ENCODE measurements at regions not wholly inside any gene's neighbourhood (a gene's known extent, or its start where the extent isn't known, plus 50 kb on each side); places are given as distances from the start of the nearest gene placed in this dataset.
A peak's percentile ranks its signal among the peaks of the same experiment; 100 is the strongest.

GRCh38 chr20:57779401-57780003 lies 69.7 kb upstream of the PMEPA1 start:
- Mint-ChIP-seq H3K27me3 (ENCODE audit: insufficient read depth) (peaks cover 4% of the 10 kb centered on the region), H3K4me1 (peaks cover 33% of the 10 kb centered on the region), H3K36me3 (ENCODE audit: low read depth) (no peaks in the 10 kb centered on the region), H3K4me3 (no peak overlapping the region), H3K9me3 (no peaks in the 10 kb centered on the region), H3K27ac (peak overlapping the region; percentile 73)
- Histone ChIP-seq H3K36me3 (ENCODE audit: control insufficient read depth, insufficient read depth, low read length) (no peaks in the 10 kb centered on the region), H3K4me1 (ENCODE audit: control insufficient read depth, insufficient read depth, low read length) (peaks cover 17% of the 10 kb centered on the region), H3K27ac (ENCODE audit: low read depth, low read length) (no peak overlapping the region), H3K9ac (ENCODE audit: extremely low read depth, low read length, poor library complexity, severe bottlenecking) (no peak overlapping the region), H3K9me3 (ENCODE audit: control insufficient read depth, low read length) (no peaks in the 10 kb centered on the region), H3K27me3 (ENCODE audit: control insufficient read depth, insufficient read depth, low read length, poor library complexity, severe bottlenecking) (no peaks in the 10 kb centered on the region), H3K4me3 (ENCODE audit: low read length) (no peak overlapping the region)
- no peak for TF ChIP-seq CTCF (conservative IDR thresholded peaks at IDR 0.05)
- WGBS, 2 experiments (ENCODE audit: insufficient coverage in 1 of 2, insufficient read length in 1 of 2), result 79 to 87% methylated on average over 7 to 9 of the region's 9 CpGs
- DNase-seq, result peak; percentile 86

GRCh38 chr20:57777911-57778310 lies 68.1 kb upstream of the PMEPA1 start:
- Histone ChIP-seq H3K4me3 (ENCODE audit: low read length) (no peak overlapping the region), H3K4me1 (ENCODE audit: control insufficient read depth, insufficient read depth, low read length) (peaks cover 17% of the 10 kb centered on the region), H3K9ac (ENCODE audit: extremely low read depth, low read length, poor library complexity, severe bottlenecking) (no peak overlapping the region), H3K27me3 (ENCODE audit: control insufficient read depth, insufficient read depth, low read length, poor library complexity, severe bottlenecking) (no peaks in the 10 kb centered on the region), H3K36me3 (ENCODE audit: control insufficient read depth, insufficient read depth, low read length) (no peaks in the 10 kb centered on the region), H3K9me3 (ENCODE audit: control insufficient read depth, low read length) (no peaks in the 10 kb centered on the region), H3K27ac (ENCODE audit: low read depth, low read length) (no peak overlapping the region)
- TF ChIP-seq CTCF (conservative IDR thresholded peaks at IDR 0.05), result no peak
- WGBS, 2 experiments (ENCODE audit: insufficient coverage in 1 of 2, insufficient read length in 1 of 2), result 96 to 100% methylated on average over 1 to 2 of the region's 2 CpGs
- H3K4me1 Mint-ChIP-seq, result peaks cover 30% of the 10 kb centered on the region
- H3K4me3 Mint-ChIP-seq, result no peak overlapping the region
- no peaks in the 10 kb centered on the region for H3K36me3 Mint-ChIP-seq (ENCODE audit: low read depth)
- no peak overlapping the region for H3K27ac Mint-ChIP-seq
- H3K27me3 Mint-ChIP-seq (ENCODE audit: insufficient read depth), result peaks cover 6% of the 10 kb centered on the region
- no peak for DNase-seq
- H3K9me3 Mint-ChIP-seq, result no peaks in the 10 kb centered on the region

GRCh38 chr20:57774951-57775350 lies 65.1 kb upstream of the PMEPA1 start:
- no peak for TF ChIP-seq CTCF (conservative IDR thresholded peaks at IDR 0.05)
- H3K27ac Mint-ChIP-seq, result no peak overlapping the region
- WGBS, 2 experiments (ENCODE audit: insufficient coverage in 1 of 2, insufficient read length in 1 of 2), result 82 to 94% methylated on average over 3 to 5 of the region's 5 CpGs

More at GRCh38 chr20:57774951-57775350, 65.1 kb upstream of the PMEPA1 start:
- no peak overlapping the region for H3K9ac ChIP-seq (ENCODE audit: extremely low read depth, low read length, poor library complexity, severe bottlenecking)
- peaks cover 10% of the 10 kb centered on the region for H3K4me1 ChIP-seq (ENCODE audit: control insufficient read depth, insufficient read depth, low read length)
- DNase-seq, result peak; percentile 33
- no peaks in the 10 kb centered on the region for H3K36me3 ChIP-seq (ENCODE audit: control insufficient read depth, insufficient read depth, low read length)
- no peak overlapping the region for H3K27ac ChIP-seq (ENCODE audit: low read depth, low read length)
- Mint-ChIP-seq H3K9me3 (no peaks in the 10 kb centered on the region), H3K36me3 (ENCODE audit: low read depth) (no peaks in the 10 kb centered on the region), H3K4me1 (peaks cover 23% of the 10 kb centered on the region), H3K27me3 (ENCODE audit: insufficient read depth) (peaks cover 15% of the 10 kb centered on the region), H3K4me3 (no peak overlapping the region)
- no peaks in the 10 kb centered on the region for H3K9me3 ChIP-seq (ENCODE audit: control insufficient read depth, low read length)
- H3K27me3 ChIP-seq (ENCODE audit: control insufficient read depth, insufficient read depth, low read length, poor library complexity, severe bottlenecking), result no peaks in the 10 kb centered on the region
- H3K4me3 ChIP-seq (ENCODE audit: low read length), result no peak overlapping the region

Measured in endodermal cell (in vitro differentiated cells).